ENCODE measurements at regions not wholly inside any gene's neighbourhood (a gene's known extent, or its start where the extent isn't known, plus 50 kb on each side); places are given as distances from the start of the nearest gene placed in this dataset.

- TF ChIP-seq CTCF (conservative IDR thresholded peaks at IDR 0.05; ENCODE audit: control insufficient read depth, insufficient read depth, low read depth, low read length), result no peak
- no peak for DNase-seq (ENCODE audit: low read depth)
- H3K4me3 ChIP-seq (ENCODE audit: control insufficient read depth, low read depth, low read length), result no peak overlapping the region
Measured at GRCh38 chr2:60118061-60118460, 435.4 kb downstream of the BCL11A start.

DNA sequence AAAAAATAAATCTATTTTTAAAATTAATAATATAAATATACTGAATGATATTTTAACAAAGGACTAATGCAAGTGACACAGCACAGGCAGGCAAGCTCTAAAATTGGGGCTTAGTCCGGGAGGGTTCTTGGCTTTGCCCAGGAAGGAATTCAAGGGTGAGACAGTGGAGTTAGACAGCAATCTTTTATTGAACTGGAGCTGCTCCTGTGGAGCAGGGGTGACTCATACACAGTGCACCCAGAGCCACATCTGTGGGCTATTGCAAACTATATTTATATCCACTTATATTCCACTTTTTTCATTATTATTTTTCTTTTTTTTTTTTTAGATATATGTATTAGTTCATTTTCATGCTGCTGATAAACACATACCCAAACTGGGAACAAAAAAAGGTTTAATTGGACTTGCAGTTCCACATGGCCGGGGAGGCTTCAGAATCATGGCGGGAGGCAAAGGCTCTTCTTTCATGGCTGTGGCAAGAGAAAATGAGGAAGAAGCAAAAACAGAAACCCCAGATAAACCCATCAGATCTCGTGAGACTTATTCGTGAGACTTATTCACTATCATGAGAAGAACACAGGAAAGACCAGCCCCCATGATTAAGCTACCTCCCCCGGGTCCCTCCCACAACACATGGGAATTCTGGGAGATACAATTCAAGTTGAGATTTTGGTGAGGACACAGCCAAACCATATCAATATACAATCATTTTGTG, 437.1 kb downstream of the BCL11A start:
- no peak overlapping the region for H3K4me3 ChIP-seq (ENCODE audit: control insufficient read depth, low read depth, low read length)
- no peak for DNase-seq (ENCODE audit: low read depth)
- TF ChIP-seq CTCF (conservative IDR thresholded peaks at IDR 0.05; ENCODE audit: control insufficient read depth, insufficient read depth, low read depth, low read length), result no peak

GRCh38 chr2:60109744-60110143, 443.7 kb downstream of the BCL11A start:
- DNase-seq (ENCODE audit: low read depth), result no peak
- TF ChIP-seq CTCF (conservative IDR thresholded peaks at IDR 0.05; ENCODE audit: control insufficient read depth, insufficient read depth, low read depth, low read length), result no peak

DNA sequence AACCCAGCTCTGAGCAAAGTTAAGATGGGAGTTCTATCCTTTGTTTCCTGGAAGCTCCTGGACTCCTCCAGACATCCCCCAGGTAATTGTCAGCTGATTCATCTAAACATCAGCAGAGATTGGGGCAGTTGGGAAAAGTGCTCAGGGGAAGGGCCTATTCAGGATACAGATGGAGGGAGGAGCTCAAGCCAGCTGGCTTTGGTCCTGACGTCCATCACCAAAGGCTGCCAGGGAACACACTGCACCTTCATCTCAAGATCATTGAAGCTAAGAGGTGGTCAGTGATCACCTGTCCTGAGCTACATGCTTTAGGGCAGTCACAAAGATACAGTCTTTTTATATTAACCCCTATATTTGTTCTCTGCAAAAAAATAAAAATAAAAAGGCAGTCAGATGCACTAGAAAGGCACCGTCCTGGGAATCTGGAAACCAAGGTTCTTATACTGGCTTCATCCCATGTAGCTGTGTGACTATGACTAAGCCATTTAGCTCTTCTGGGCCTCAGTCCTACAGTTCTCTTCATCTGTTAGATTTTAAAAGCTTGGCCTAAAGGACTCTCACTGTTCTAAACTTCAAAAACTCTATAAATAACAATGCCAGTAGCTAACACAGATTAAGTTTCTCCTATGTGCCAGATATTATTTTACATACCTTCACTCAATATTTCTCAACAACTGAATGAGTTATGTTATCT, 446.5 kb downstream of the BCL11A start:
- no peak overlapping the region for H3K4me3 ChIP-seq (ENCODE audit: control insufficient read depth, low read depth, low read length)
- no peak for DNase-seq (ENCODE audit: low read depth)
- no peak for TF ChIP-seq CTCF (conservative IDR thresholded peaks at IDR 0.05; ENCODE audit: control insufficient read depth, insufficient read depth, low read depth, low read length)

More at GRCh38 chr2:60109744-60110143, 443.7 kb downstream of the BCL11A start:
- no peak overlapping the region for H3K4me3 ChIP-seq (ENCODE audit: control insufficient read depth, low read depth, low read length)

GRCh38 chr2:60105906-60106305, 447.5 kb downstream of the BCL11A start:
- H3K4me3 ChIP-seq (ENCODE audit: control insufficient read depth, low read depth, low read length), result no peak overlapping the region
- DNase-seq (ENCODE audit: low read depth), result no peak
- TF ChIP-seq CTCF (conservative IDR thresholded peaks at IDR 0.05; ENCODE audit: control insufficient read depth, insufficient read depth, low read depth, low read length), result no peak

- H3K4me3 ChIP-seq (ENCODE audit: control insufficient read depth, low read depth, low read length), result no peak overlapping the region
- TF ChIP-seq CTCF (conservative IDR thresholded peaks at IDR 0.05; ENCODE audit: control insufficient read depth, insufficient read depth, low read depth, low read length), result no peak
- DNase-seq (ENCODE audit: low read depth), result no peak
Measured at GRCh38 chr2:60104514-60105505, 448.6 kb downstream of the BCL11A start.
